Gastrocnemius medialis (tissue), 4 donors: ENCODE measurements at regions not wholly inside any gene's neighbourhood (a gene's known extent, or its start where the extent isn't known, plus 50 kb on each side); places are given as distances from the start of the nearest gene placed in this dataset.

ENCODE experiments used
- POLR2A ChIP-seq, 2 donors: fragments of 450-650 bp; IDR thresholded peaks; one replicate each; pipeline ENCODE4 v1.6.1; 2017; ENCODE audit warnings: antibody characterized with exemption in 2 of 2, mild to moderate bottlenecking in 2 of 2, moderate library complexity in 2 of 2
- TF ChIP-seq, protein P1 (sequence below), 5 experiments: fragments of 450-650 bp in 3 of 5; fragments of 200-600 bp in 2 of 5; sonication (generic) in 2 of 5; IDR thresholded peaks in 4 of 5; conservative IDR thresholded peaks in 1 of 5; 1 replicate in 4 of 5; 2 replicates in 1 of 5; pipeline ENCODE4 v1.5.1; 2016 to 2019; ENCODE audit warnings: antibody characterized with exemption in 5 of 5, mild to moderate bottlenecking in 3 of 5, moderate library complexity in 3 of 5

DNA sequence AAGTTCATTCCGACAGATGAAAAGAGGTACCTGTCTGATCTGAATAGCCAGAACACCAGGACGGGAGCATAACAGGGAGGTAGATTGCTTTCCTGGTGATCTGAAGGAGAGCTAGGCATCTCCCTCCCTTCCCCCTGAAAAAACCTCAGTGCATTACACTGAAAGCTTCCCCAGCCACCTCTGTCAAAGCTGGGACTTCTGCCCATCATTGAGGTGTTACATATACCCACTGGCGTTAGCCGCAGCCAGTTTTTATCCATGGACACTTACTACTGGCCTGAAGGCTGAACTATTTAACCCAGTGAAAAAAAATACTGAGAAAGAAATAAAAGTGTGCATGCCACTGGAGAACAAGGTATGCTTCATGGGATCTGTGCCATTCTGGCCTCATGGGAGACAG, 568.3 kb upstream of the ADAMTS5 start:
- TF ChIP-seq POLR2A (IDR thresholded peaks at IDR 0.05): no peak
- TF ChIP-seq, protein P1, sequence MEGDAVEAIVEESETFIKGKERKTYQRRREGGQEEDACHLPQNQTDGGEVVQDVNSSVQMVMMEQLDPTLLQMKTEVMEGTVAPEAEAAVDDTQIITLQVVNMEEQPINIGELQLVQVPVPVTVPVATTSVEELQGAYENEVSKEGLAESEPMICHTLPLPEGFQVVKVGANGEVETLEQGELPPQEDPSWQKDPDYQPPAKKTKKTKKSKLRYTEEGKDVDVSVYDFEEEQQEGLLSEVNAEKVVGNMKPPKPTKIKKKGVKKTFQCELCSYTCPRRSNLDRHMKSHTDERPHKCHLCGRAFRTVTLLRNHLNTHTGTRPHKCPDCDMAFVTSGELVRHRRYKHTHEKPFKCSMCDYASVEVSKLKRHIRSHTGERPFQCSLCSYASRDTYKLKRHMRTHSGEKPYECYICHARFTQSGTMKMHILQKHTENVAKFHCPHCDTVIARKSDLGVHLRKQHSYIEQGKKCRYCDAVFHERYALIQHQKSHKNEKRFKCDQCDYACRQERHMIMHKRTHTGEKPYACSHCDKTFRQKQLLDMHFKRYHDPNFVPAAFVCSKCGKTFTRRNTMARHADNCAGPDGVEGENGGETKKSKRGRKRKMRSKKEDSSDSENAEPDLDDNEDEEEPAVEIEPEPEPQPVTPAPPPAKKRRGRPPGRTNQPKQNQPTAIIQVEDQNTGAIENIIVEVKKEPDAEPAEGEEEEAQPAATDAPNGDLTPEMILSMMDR (IDR thresholded peaks at IDR 0.05 in 4 of 5, conservative IDR thresholded peaks at IDR 0.05 in 1 of 5): no peak
